ENCODE measurements at regions not wholly inside any gene's neighbourhood (a gene's known extent, or its start where the extent isn't known, plus 50 kb on each side); places are given as distances from the start of the nearest gene placed in this dataset.
A peak's percentile ranks its signal among the peaks of the same experiment; 100 is the strongest.
"Not testable (repeated sequence)": the region's sequence is repeated elsewhere in the genome, so short reads cannot be mapped to it uniquely, and the experiment has no call there.

- DNase-seq, result no peak
Measured at GRCh38 chr1:70674941-70675685, 264.0 kb downstream of the CTH start.

GRCh38 chr1:70675737-70676156 lies 264.7 kb downstream of the CTH start:
- DNase-seq, result no peak

GRCh38 chr1:70685300-70686286 lies 274.5 kb downstream of the CTH start:
- DNase-seq, result peak; percentile 30

GRCh38 chr1:70688580-70688979 lies 277.5 kb downstream of the CTH start:
- no peak for DNase-seq

- DNase-seq, result no peak
Measured at GRCh38 chr1:70706381-70707037, 295.4 kb downstream of the CTH start.

- no peak for DNase-seq
Measured at GRCh38 chr1:70707214-70707613, 296.1 kb downstream of the CTH start.

GRCh38 chr1:70714149-70714548 lies 303.1 kb downstream of the CTH start:
- DNase-seq, result no peak

- no peak for DNase-seq
Measured at GRCh38 chr1:70717211-70717610, 306.1 kb downstream of the CTH start.

- DNase-seq, result no peak
Measured at GRCh38 chr1:70717656-70718055, 306.6 kb downstream of the CTH start.

- DNase-seq, result no peak
Measured at GRCh38 chr1:70718086-70718630, 307.1 kb downstream of the CTH start.

GRCh38 chr1:70719154-70719553 lies 308.1 kb downstream of the CTH start:
- DNase-seq, result no peak

- no peak for DNase-seq
Measured at GRCh38 chr1:70720109-70720508, 309.0 kb downstream of the CTH start.

GRCh38 chr1:70720521-70720920 lies 309.5 kb downstream of the CTH start:
- DNase-seq, result no peak

- no peak for DNase-seq
Measured at GRCh38 chr1:70727886-70728489, 316.9 kb downstream of the CTH start.

GRCh38 chr1:70736518-70736917 lies 311.1 kb downstream of the PTGER3 start:
- not testable (repeated sequence) for DNase-seq

- no peak for DNase-seq
Measured at GRCh38 chr1:70737125-70737524, 310.5 kb downstream of the PTGER3 start.

- no peak for DNase-seq
Measured at GRCh38 chr1:70738624-70739023, 309.0 kb downstream of the PTGER3 start.

GRCh38 chr1:70745199-70745598 lies 302.4 kb downstream of the PTGER3 start:
- DNase-seq, result no peak

GRCh38 chr1:70746062-70746461 lies 301.6 kb downstream of the PTGER3 start:
- not testable (repeated sequence) for DNase-seq

- DNase-seq, result not testable (repeated sequence)
Measured at GRCh38 chr1:70747123-70747522, 300.5 kb downstream of the PTGER3 start.

- DNase-seq, result not testable (repeated sequence)
Measured at GRCh38 chr1:70751676-70752287, 295.8 kb downstream of the PTGER3 start.

GRCh38 chr1:70754701-70755100 lies 292.9 kb downstream of the PTGER3 start:
- no peak for DNase-seq
